Neural cell (in vitro differentiated cells): ENCODE measurements at regions not wholly inside any gene's neighbourhood (a gene's known extent, or its start where the extent isn't known, plus 50 kb on each side); places are given as distances from the start of the nearest gene placed in this dataset.

Source experiments
- CTCF ChIP-seq: fragments of 450-650 bp; IDR thresholded peaks from 2 replicates; pipeline ENCODE4 v1.5.1; 2014; ENCODE audit warnings: antibody characterized with exemption, mild to moderate bottlenecking, moderate library complexity; ENCODE audit not compliant: poor library complexity, severe bottlenecking
- RAD21 ChIP-seq: fragments of 450-650 bp; conservative IDR thresholded peaks from 2 replicates; pipeline ENCODE4 v1.6.1; 2014; ENCODE audit warnings: antibody characterized with exemption, mild to moderate bottlenecking, moderate library complexity
- TAF1 ChIP-seq: IDR thresholded peaks from 2 replicates; pipeline ENCODE4 v1.6.1; 2012; ENCODE audit warnings: low read depth

- TF ChIP-seq CTCF (no peak), RAD21 (no peak), TAF1 (no peak)
Measured at GRCh38 chr10:70985824-70986622, 97.7 kb upstream of the PCBD1 start.
